ENCODE measurements at regions not wholly inside any gene's neighbourhood (a gene's known extent, or its start where the extent isn't known, plus 50 kb on each side); places are given as distances from the start of the nearest gene placed in this dataset.

DNA sequence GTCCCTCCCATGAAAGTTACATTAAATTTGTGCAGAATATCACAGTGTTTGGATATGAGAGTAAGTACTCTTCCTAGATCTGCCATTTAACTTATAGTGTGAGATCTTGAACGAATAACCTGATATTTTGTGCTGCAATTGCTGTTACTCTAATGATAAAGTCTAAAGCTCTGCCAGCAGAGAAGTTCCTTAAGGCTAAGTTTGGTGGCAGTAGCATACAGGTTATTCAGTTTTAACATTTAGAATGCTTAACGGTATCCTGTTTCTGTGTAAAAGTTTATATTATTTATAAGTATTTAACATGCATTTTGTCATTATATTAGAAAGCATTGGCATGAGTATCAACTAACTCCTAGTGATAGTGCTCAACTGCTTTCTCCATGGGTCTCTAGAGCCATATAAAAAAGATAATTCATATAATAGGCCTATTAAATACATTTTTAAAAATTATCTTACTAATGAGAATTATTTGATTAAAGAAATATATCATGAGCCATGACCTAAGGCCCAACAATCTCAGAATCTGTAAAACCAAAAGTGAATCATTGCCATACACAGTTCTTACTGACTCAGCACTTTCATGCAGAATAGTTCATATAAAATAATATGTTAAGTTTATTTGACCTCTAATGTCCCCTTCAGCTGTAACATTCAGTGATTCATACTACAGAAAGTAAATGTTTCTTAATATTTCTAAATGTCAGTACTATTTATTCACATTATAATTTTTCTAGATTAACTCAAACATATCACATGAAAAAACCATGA is 1058.6 kb downstream of the TRHDE start:
- Mint-ChIP-seq H3K4me1 (no peaks in the 10 kb centered on the region), H3K27me3 (no peaks in the 10 kb centered on the region), H3K36me3 (ENCODE audit: insufficient read depth) (no peaks in the 10 kb centered on the region), H3K27ac (ENCODE audit: low read depth) (no peak overlapping the region), H3K4me3 (no peak overlapping the region), H3K9me3 (peaks cover 11% of the 10 kb centered on the region)
- DNase-seq (ENCODE audit: low spot score in 2 of 2) (no peak), ATAC-seq (replicated peaks; ENCODE audit: extremely low read depth, poor library complexity, severe bottlenecking) (no peak)

- H3K36me3 Mint-ChIP-seq (ENCODE audit: insufficient read depth): no peaks in the 10 kb centered on the region
- no peak overlapping the region for H3K4me3 Mint-ChIP-seq
- no peak overlapping the region for H3K27ac Mint-ChIP-seq (ENCODE audit: low read depth)
- ATAC-seq (replicated peaks; ENCODE audit: extremely low read depth, poor library complexity, severe bottlenecking) (no peak), DNase-seq (ENCODE audit: low spot score in 2 of 2) (no peak)
- no peaks in the 10 kb centered on the region for H3K27me3 Mint-ChIP-seq
- no peaks in the 10 kb centered on the region for H3K4me1 Mint-ChIP-seq
- peaks cover 4% of the 10 kb centered on the region for H3K9me3 Mint-ChIP-seq
Observed at GRCh38 chr12:73341559-73342247, 1069.5 kb downstream of the TRHDE start.

DNA sequence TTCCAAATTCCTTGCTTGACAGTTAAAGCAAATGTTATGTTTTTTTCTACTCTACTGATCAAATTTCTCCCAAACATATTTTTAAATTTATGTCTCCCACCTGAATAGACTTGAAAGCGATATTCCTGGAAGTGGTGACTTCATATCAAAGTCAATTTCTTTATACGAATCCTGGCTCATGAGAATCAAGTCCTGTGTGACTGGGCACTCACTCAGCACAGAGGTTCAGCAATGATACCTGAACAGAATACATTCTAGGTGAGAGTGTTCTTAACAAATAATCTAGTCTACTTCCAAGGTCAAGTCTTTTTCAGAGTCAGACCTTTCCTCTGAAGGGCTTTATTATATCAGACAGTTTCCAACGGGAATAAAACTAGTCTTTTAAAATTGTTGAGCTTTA is 1070.6 kb downstream of the TRHDE start:
- Mint-ChIP-seq H3K4me1 (no peaks in the 10 kb centered on the region), H3K27me3 (no peaks in the 10 kb centered on the region), H3K9me3 (peaks cover 12% of the 10 kb centered on the region), H3K4me3 (no peak overlapping the region), H3K36me3 (ENCODE audit: insufficient read depth) (no peaks in the 10 kb centered on the region), H3K27ac (ENCODE audit: low read depth) (no peak overlapping the region)
- ATAC-seq (replicated peaks; ENCODE audit: extremely low read depth, poor library complexity, severe bottlenecking) (no peak), DNase-seq (ENCODE audit: low spot score in 2 of 2) (no peak)

- H3K36me3 Mint-ChIP-seq (ENCODE audit: insufficient read depth): no peaks in the 10 kb centered on the region
- H3K27me3 Mint-ChIP-seq: no peaks in the 10 kb centered on the region
- peaks cover under 1% of the 10 kb centered on the region for H3K9me3 Mint-ChIP-seq
- DNase-seq (ENCODE audit: low spot score in 2 of 2) (no peak), ATAC-seq (replicated peaks; ENCODE audit: extremely low read depth, poor library complexity, severe bottlenecking) (no peak)
- H3K27ac Mint-ChIP-seq (ENCODE audit: low read depth): no peak overlapping the region
- H3K4me1 Mint-ChIP-seq: no peaks in the 10 kb centered on the region
- no peak overlapping the region for H3K4me3 Mint-ChIP-seq
Observed at GRCh38 chr12:73352826-73353225, 1080.7 kb downstream of the TRHDE start.

DNA sequence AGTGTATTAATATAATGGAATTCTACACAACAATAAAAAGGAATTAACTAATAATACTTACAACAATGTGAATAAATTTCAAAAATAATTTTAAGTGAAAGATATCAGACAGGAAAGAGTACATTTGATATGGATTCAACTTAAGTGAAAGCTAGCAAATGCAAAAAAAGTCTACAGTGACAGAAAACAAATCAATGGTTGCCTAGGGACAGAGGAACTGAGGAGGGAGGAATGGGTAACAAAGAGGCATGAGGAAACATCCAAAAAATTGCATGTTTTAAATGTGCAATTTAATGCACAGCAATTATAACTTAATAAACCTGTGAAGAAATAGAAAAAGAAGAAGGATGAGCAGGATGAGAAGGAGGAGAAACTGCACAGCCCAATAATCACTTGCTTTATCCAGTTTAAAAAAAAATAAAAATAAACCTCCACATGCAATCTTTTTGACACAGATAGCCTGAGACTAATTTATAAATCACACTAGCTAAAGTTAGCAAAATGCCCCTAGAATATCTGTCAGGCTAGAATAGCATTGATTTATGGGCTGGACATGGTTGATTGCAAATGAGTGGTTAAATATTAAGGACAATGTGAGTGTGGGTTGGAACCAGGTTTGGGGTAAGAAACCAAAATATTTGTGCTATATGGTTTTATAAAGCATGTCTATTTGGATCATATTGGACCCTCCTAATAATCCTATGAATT is 1089.1 kb downstream of the TRHDE start:
- H3K27me3 Mint-ChIP-seq: no peaks in the 10 kb centered on the region
- H3K9me3 Mint-ChIP-seq: peaks cover 12% of the 10 kb centered on the region
- ATAC-seq (replicated peaks; ENCODE audit: extremely low read depth, poor library complexity, severe bottlenecking) (no peak), DNase-seq (ENCODE audit: low spot score in 2 of 2) (no peak)
- no peak overlapping the region for H3K27ac Mint-ChIP-seq (ENCODE audit: low read depth)
- H3K4me1 Mint-ChIP-seq: no peaks in the 10 kb centered on the region
- H3K36me3 Mint-ChIP-seq (ENCODE audit: insufficient read depth): no peaks in the 10 kb centered on the region
- H3K4me3 Mint-ChIP-seq: no peak overlapping the region

DNA sequence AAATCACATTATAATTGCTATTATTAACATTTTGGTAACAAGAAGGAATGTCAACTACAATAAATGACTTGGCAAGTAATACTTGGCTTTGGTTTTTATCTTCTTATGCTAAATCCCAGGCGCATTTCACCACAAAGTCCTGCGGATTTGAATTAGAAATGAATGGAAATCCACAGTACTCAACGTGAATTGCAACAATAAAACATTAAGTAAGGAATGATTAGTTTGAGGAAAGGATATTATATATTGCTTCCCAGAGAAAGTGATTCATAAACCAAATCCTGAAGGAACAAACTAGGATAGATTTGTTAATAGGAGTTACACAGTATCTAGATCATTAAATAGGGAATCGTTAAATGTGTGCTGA is 1089.7 kb downstream of the TRHDE start:
- Mint-ChIP-seq H3K27me3 (no peaks in the 10 kb centered on the region), H3K27ac (ENCODE audit: low read depth) (no peak overlapping the region), H3K4me1 (no peaks in the 10 kb centered on the region), H3K4me3 (no peak overlapping the region), H3K36me3 (ENCODE audit: insufficient read depth) (no peaks in the 10 kb centered on the region), H3K9me3 (peaks cover 12% of the 10 kb centered on the region)
- ATAC-seq (replicated peaks; ENCODE audit: extremely low read depth, poor library complexity, severe bottlenecking) (no peak), DNase-seq (ENCODE audit: low spot score in 2 of 2) (no peak)

- Mint-ChIP-seq H3K27ac (ENCODE audit: low read depth) (no peak overlapping the region), H3K27me3 (no peaks in the 10 kb centered on the region), H3K36me3 (ENCODE audit: insufficient read depth) (no peaks in the 10 kb centered on the region), H3K4me1 (no peaks in the 10 kb centered on the region), H3K4me3 (no peak overlapping the region), H3K9me3 (peaks cover 12% of the 10 kb centered on the region)
- ATAC-seq (replicated peaks; ENCODE audit: extremely low read depth, poor library complexity, severe bottlenecking) (no peak), DNase-seq (ENCODE audit: low spot score in 2 of 2) (no peak)
Observed at GRCh38 chr12:73362666-73363065, 1090.5 kb downstream of the TRHDE start.

DNA sequence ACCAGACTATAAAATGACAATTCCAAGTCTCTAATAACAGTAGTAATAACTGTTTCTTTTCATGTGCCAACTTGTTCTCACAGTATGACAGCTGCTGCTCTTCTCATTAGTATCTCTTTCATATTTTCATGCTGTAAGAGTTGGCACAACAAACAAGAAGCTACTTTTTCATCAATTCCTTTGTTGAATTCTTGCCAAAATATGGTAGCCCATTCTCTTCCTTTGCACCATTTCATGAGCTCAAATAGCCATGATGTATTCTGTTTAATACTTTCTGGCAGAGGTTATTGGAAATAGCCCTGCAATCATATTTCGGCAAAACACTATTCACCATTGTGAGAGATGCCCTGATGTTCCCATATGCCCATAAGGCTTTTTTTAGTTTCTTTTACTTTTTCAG is 1100.7 kb downstream of the TRHDE start:
- ATAC-seq (replicated peaks; ENCODE audit: extremely low read depth, poor library complexity, severe bottlenecking) (no peak), DNase-seq (ENCODE audit: low spot score in 2 of 2) (no peak)
- Mint-ChIP-seq H3K36me3 (ENCODE audit: insufficient read depth) (no peaks in the 10 kb centered on the region), H3K27me3 (no peaks in the 10 kb centered on the region), H3K27ac (ENCODE audit: low read depth) (no peak overlapping the region), H3K4me3 (no peak overlapping the region), H3K4me1 (no peaks in the 10 kb centered on the region), H3K9me3 (peaks cover 14% of the 10 kb centered on the region)

- no peak overlapping the region for H3K27ac Mint-ChIP-seq (ENCODE audit: low read depth)
- no peak for DNase-seq (ENCODE audit: low spot score in 2 of 2)
- H3K27me3 Mint-ChIP-seq: no peaks in the 10 kb centered on the region
- no peaks in the 10 kb centered on the region for H3K4me1 Mint-ChIP-seq
- H3K4me3 Mint-ChIP-seq: no peak overlapping the region
- no peaks in the 10 kb centered on the region for H3K36me3 Mint-ChIP-seq (ENCODE audit: insufficient read depth)
- no peak for ATAC-seq (replicated peaks; ENCODE audit: extremely low read depth, poor library complexity, severe bottlenecking)
- H3K9me3 Mint-ChIP-seq: peaks cover 25% of the 10 kb centered on the region
Observed at GRCh38 chr12:73374360-73374759, 1102.2 kb downstream of the TRHDE start.

- ATAC-seq (replicated peaks; ENCODE audit: extremely low read depth, poor library complexity, severe bottlenecking) (no peak), DNase-seq (ENCODE audit: low spot score in 2 of 2) (no peak)
- Mint-ChIP-seq H3K9me3 (peaks cover 36% of the 10 kb centered on the region), H3K36me3 (ENCODE audit: insufficient read depth) (no peaks in the 10 kb centered on the region), H3K27ac (ENCODE audit: low read depth) (no peak overlapping the region), H3K27me3 (no peaks in the 10 kb centered on the region), H3K4me1 (no peaks in the 10 kb centered on the region), H3K4me3 (no peak overlapping the region)
Observed at GRCh38 chr12:73383584-73384222, 1111.5 kb downstream of the TRHDE start.

GRCh38 chr12:73384592-73384991 is 1112.4 kb downstream of the TRHDE start:
- H3K4me3 Mint-ChIP-seq: no peak overlapping the region

GRCh38 chr12:73390261-73390660 is 1118.1 kb downstream of the TRHDE start:
- ATAC-seq (replicated peaks; ENCODE audit: extremely low read depth, poor library complexity, severe bottlenecking) (no peak), DNase-seq (ENCODE audit: low spot score in 2 of 2) (no peak)
- no peak overlapping the region for H3K27ac Mint-ChIP-seq (ENCODE audit: low read depth)
- no peaks in the 10 kb centered on the region for H3K36me3 Mint-ChIP-seq (ENCODE audit: insufficient read depth)
- no peak overlapping the region for H3K4me3 Mint-ChIP-seq
- no peaks in the 10 kb centered on the region for H3K4me1 Mint-ChIP-seq
- H3K9me3 Mint-ChIP-seq: peaks cover 11% of the 10 kb centered on the region
- no peaks in the 10 kb centered on the region for H3K27me3 Mint-ChIP-seq

More at GRCh38 chr12:73384592-73384991, 1112.4 kb downstream of the TRHDE start:
- ATAC-seq (replicated peaks; ENCODE audit: extremely low read depth, poor library complexity, severe bottlenecking): no peak
- no peaks in the 10 kb centered on the region for H3K27me3 Mint-ChIP-seq
- no peak for DNase-seq (ENCODE audit: low spot score in 2 of 2)
- H3K9me3 Mint-ChIP-seq: peaks cover 30% of the 10 kb centered on the region
- H3K4me1 Mint-ChIP-seq: no peaks in the 10 kb centered on the region
- H3K27ac Mint-ChIP-seq (ENCODE audit: low read depth): no peak overlapping the region
- no peaks in the 10 kb centered on the region for H3K36me3 Mint-ChIP-seq (ENCODE audit: insufficient read depth)

All from central memory CD8-positive, alpha-beta T cell (primary cell).